HEK293 (cell line): ENCODE measurements at regions not wholly inside any gene's neighbourhood (a gene's known extent, or its start where the extent isn't known, plus 50 kb on each side); places are given as distances from the start of the nearest gene placed in this dataset.

Source experiments
- CTCF ChIA-PET: fragments of 350-600 bp; formaldehyde crosslinking; extraction: SDS; loops from one replicate; lab custom pipeline; 2021; ENCODE audit warnings: antibody characterized with exemption; lab: Yijun Ruan, JAX
- POLR2A ChIA-PET: fragments of 300-600 bp; formaldehyde crosslinking; extraction: SDS; loops from one replicate; lab custom pipeline; 2020; ENCODE audit warnings: antibody characterized with exemption, inconsistent platforms; lab: Yijun Ruan, JAX
- H3K27ac ChIP-seq: fragments of 200-500 bp; sonication (Bioruptor generic); 2 replicates; pipeline ENCODE4 v1.5.1; 2014; ENCODE audit warnings: low read depth, low read length, control low read depth, inconsistent platforms; ENCODE audit errors: extremely low read depth
- H3K36me3 ChIP-seq, 2 experiments: fragments of 200-500 bp in 1 of 2; sonication (Bioruptor generic) in 1 of 2; 1 replicate in 1 of 2; 2 replicates in 1 of 2; pipeline ENCODE4 v1.5.1; 2014 to 2017; ENCODE audit warnings: inconsistent platforms in 2 of 2, low read length in 2 of 2; ENCODE audit not compliant: control insufficient read depth in 2 of 2, insufficient read depth in 1 of 2
- H3K4me1 ChIP-seq: fragments of 200-500 bp; sonication (Bioruptor generic); 2 replicates; pipeline ENCODE4 v1.5.1; 2014; ENCODE audit warnings: mild to moderate bottlenecking, low read length, inconsistent platforms; ENCODE audit not compliant: control insufficient read depth, insufficient read depth
- H3K4me3 ChIP-seq: 2 replicates; pipeline ENCODE4 v1.5.1; 2011; ENCODE audit warnings: low read depth, mild to moderate bottlenecking, control low read depth, low read length, moderate library complexity
- H3K9me3 ChIP-seq: fragments of 200-500 bp; sonication (Bioruptor generic); 2 replicates; pipeline ENCODE4 v1.5.1; 2014; ENCODE audit warnings: low read depth, low read length, inconsistent platforms; ENCODE audit not compliant: control insufficient read depth, insufficient read depth
- EGR2 ChIP-seq: fragments of 450-650 bp; formaldehyde crosslinking; IDR thresholded peaks from 2 replicates; pipeline ENCODE4 v1.5.1; 2016; ENCODE audit warnings: low read depth, missing biosample characterization, missing genetic modification characterization
- FEZF1 ChIP-seq: fragments of 450-650 bp; formaldehyde crosslinking; IDR thresholded peaks from 2 replicates; pipeline ENCODE4 v1.5.1; 2016; ENCODE audit warnings: missing biosample characterization, missing genetic modification characterization
- GLIS1 ChIP-seq: fragments of 450-650 bp; formaldehyde crosslinking; IDR thresholded peaks from 2 replicates; pipeline ENCODE4 v1.5.1; 2016; ENCODE audit warnings: missing biosample characterization, missing genetic modification characterization
- SP3 ChIP-seq: fragments of 450-650 bp; formaldehyde crosslinking; IDR thresholded peaks from 2 replicates; pipeline ENCODE4 v1.5.1; 2016; ENCODE audit warnings: missing biosample characterization, missing genetic modification characterization
- TCF7L2 ChIP-seq: IDR thresholded peaks from 2 replicates; pipeline ENCODE4 v1.6.1; 2011; ENCODE audit warnings: low read depth, mild to moderate bottlenecking, inconsistent platforms, low read length, moderate library complexity, borderline replicate concordance
- ZBTB1 ChIP-seq: fragments of 450-650 bp; formaldehyde crosslinking; IDR thresholded peaks from 2 replicates; pipeline ENCODE4 v1.5.1; 2016; ENCODE audit warnings: missing biosample characterization, missing genetic modification characterization
- ZBTB10 ChIP-seq: fragments of 450-650 bp; formaldehyde crosslinking; IDR thresholded peaks from 2 replicates; pipeline ENCODE4 v1.5.1; 2016; ENCODE audit warnings: missing biosample characterization, missing genetic modification characterization
- ZBTB6 ChIP-seq: fragments of 450-650 bp; formaldehyde crosslinking; IDR thresholded peaks from 2 replicates; pipeline ENCODE4 v1.5.1; 2017; ENCODE audit warnings: missing biosample characterization, missing genetic modification characterization
- ZFHX2 ChIP-seq: fragments of 450-650 bp; formaldehyde crosslinking; conservative IDR thresholded peaks from 2 replicates; pipeline ENCODE4 v1.5.1; 2016; ENCODE audit warnings: missing biosample characterization, missing genetic modification characterization
- ZNF10 ChIP-seq: fragments of 450-650 bp; formaldehyde crosslinking; IDR thresholded peaks from 2 replicates; pipeline ENCODE4 v1.5.1; 2017; ENCODE audit warnings: missing biosample characterization, missing genetic modification characterization
- ZNF121 ChIP-seq: fragments of 450-650 bp; formaldehyde crosslinking; IDR thresholded peaks from 2 replicates; pipeline ENCODE4 v1.5.1; 2016; ENCODE audit warnings: missing biosample characterization, missing genetic modification characterization
- ZNF239 ChIP-seq: fragments of 450-650 bp; formaldehyde crosslinking; IDR thresholded peaks from 2 replicates; pipeline ENCODE4 v1.5.1; 2016; ENCODE audit warnings: missing biosample characterization, missing genetic modification characterization
- ZNF266 ChIP-seq: fragments of 450-650 bp; formaldehyde crosslinking; IDR thresholded peaks from 2 replicates; pipeline ENCODE4 v1.5.1; 2016; ENCODE audit warnings: missing biosample characterization, missing genetic modification characterization, low read depth
- ZNF404 ChIP-seq: fragments of 450-650 bp; formaldehyde crosslinking; IDR thresholded peaks from 2 replicates; pipeline ENCODE4 v1.5.1; 2017; ENCODE audit warnings: missing biosample characterization, missing genetic modification characterization
- ZNF433 ChIP-seq: fragments of 450-650 bp; formaldehyde crosslinking; IDR thresholded peaks from 2 replicates; pipeline ENCODE4 v1.5.1; 2016; ENCODE audit warnings: missing biosample characterization, missing genetic modification characterization, low read depth
- ZNF473 ChIP-seq: fragments of 450-650 bp; formaldehyde crosslinking; IDR thresholded peaks from 2 replicates; pipeline ENCODE4 v1.5.1; 2017; ENCODE audit warnings: missing biosample characterization, missing genetic modification characterization
- ZNF521 ChIP-seq: fragments of 450-650 bp; formaldehyde crosslinking; IDR thresholded peaks from 2 replicates; pipeline ENCODE4 v1.5.1; 2017; ENCODE audit warnings: missing biosample characterization, mild to moderate bottlenecking, missing genetic modification characterization
- ZNF548 ChIP-seq: fragments of 450-650 bp; formaldehyde crosslinking; IDR thresholded peaks from 2 replicates; pipeline ENCODE4 v1.5.1; 2016; ENCODE audit warnings: missing biosample characterization, missing genetic modification characterization
- ZNF670 ChIP-seq: fragments of 450-650 bp; formaldehyde crosslinking; IDR thresholded peaks from 2 replicates; pipeline ENCODE4 v1.5.1; 2016; ENCODE audit warnings: missing biosample characterization, missing genetic modification characterization, low read depth
- ZNF747 ChIP-seq: fragments of 450-650 bp; formaldehyde crosslinking; IDR thresholded peaks from 2 replicates; pipeline ENCODE4 v1.5.1; 2016; ENCODE audit warnings: missing biosample characterization, missing genetic modification characterization
- ZNF76 ChIP-seq: fragments of 450-650 bp; formaldehyde crosslinking; IDR thresholded peaks from 2 replicates; pipeline ENCODE4; 2016; ENCODE audit warnings: low read depth, missing biosample characterization, missing genetic modification characterization, borderline replicate concordance
- TF ChIP-seq, protein P1 (sequence below): fragments of 450-650 bp; formaldehyde crosslinking; conservative IDR thresholded peaks from 2 replicates; pipeline ENCODE4 v1.5.1; 2016; ENCODE audit warnings: low read depth, missing biosample characterization, missing genetic modification characterization
- TF ChIP-seq, protein P2 (sequence below): fragments of 450-650 bp; formaldehyde crosslinking; IDR thresholded peaks from 2 replicates; pipeline ENCODE4 v1.5.1; 2016; ENCODE audit warnings: missing biosample characterization, missing genetic modification characterization
- TF ChIP-seq, protein P3 (sequence below): fragments of 450-650 bp; formaldehyde crosslinking; IDR thresholded peaks from 2 replicates; pipeline ENCODE4 v1.5.1; 2016; ENCODE audit warnings: missing biosample characterization, missing genetic modification characterization

DNA sequence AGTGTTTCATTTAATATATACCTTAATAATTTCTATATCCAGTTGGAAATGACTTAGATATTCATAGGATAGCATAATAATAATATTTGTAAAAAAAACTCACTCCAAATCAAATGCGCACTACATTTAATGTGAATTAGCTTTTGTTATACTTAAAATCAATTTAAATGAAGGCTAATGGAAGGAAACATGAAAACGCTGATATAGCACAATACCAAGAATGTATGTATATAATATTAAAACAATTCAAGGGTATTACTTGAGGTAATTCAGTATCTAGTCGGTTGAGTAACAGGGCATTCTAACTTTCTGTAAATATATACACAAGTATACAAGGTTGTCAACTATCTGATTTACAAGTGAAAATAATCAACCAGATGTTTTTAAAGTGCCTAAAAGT lies 307.1 kb upstream of the TEX13C start:
- Histone ChIP-seq H3K36me3 (no peaks in the 10 kb centered on the region), H3K27ac (no peak overlapping the region), H3K4me3 (no peak overlapping the region), H3K9me3 (no peaks in the 10 kb centered on the region), H3K4me1 (no peaks in the 10 kb centered on the region)
- ChIA-PET POLR2A (no interaction called here), CTCF (interaction anchor here (0.6 kb wide), 1 partner anchor 69 kb away, joined by 4 read pairs; no protein-coding TSS in a partner anchor)
- no peak for TF ChIP-seq FEZF1 (tag by site-specific recombination)
- TF ChIP-seq ZFHX2 = no peak
- TF ChIP-seq, protein P1, sequence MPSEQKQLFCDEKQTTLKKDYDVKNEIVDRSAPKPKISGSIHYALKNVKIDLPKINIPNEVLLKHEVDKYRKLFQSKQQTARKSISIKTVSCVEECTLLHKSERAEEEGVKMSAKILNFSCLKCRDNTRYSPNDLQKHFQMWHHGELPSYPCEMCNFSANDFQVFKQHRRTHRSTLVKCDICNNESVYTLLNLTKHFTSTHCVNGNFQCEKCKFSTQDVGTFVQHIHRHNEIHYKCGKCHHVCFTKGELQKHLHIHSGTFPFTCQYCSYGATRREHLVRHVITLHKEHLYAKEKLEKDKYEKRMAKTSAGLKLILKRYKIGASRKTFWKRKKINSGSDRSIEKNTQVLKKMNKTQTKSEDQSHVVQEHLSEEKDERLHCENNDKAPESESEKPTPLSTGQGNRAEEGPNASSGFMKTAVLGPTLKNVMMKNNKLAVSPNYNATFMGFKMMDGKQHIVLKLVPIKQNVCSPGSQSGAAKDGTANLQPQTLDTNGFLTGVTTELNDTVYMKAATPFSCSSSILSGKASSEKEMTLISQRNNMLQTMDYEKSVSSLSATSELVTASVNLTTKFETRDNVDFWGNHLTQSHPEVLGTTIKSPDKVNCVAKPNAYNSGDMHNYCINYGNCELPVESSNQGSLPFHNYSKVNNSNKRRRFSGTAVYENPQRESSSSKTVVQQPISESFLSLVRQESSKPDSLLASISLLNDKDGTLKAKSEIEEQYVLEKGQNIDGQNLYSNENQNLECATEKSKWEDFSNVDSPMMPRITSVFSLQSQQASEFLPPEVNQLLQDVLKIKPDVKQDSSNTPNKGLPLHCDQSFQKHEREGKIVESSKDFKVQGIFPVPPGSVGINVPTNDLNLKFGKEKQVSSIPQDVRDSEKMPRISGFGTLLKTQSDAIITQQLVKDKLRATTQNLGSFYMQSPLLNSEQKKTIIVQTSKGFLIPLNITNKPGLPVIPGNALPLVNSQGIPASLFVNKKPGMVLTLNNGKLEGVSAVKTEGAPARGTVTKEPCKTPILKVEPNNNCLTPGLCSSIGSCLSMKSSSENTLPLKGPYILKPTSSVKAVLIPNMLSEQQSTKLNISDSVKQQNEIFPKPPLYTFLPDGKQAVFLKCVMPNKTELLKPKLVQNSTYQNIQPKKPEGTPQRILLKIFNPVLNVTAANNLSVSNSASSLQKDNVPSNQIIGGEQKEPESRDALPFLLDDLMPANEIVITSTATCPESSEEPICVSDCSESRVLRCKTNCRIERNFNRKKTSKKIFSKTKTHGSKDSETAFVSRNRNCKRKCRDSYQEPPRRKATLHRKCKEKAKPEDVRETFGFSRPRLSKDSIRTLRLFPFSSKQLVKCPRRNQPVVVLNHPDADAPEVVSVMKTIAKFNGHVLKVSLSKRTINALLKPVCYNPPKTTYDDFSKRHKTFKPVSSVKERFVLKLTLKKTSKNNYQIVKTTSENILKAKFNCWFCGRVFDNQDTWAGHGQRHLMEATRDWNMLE (tag by site-specific recombination) = no peak
- no peak for TF ChIP-seq ZNF747 (tag by site-specific recombination)
- no peak for TF ChIP-seq GLIS1
- no peak for TF ChIP-seq ZBTB10 (tag by site-specific recombination)
- TF ChIP-seq ZNF239 (tag by site-specific recombination) = no peak
- TF ChIP-seq ZNF521 = no peak
- no peak for TF ChIP-seq ZNF266 (tag by site-specific recombination)
- no peak for TF ChIP-seq ZBTB1 (tag by site-specific recombination)
- TF ChIP-seq ZNF121 (tag by site-specific recombination) = no peak
- TF ChIP-seq, protein P2, sequence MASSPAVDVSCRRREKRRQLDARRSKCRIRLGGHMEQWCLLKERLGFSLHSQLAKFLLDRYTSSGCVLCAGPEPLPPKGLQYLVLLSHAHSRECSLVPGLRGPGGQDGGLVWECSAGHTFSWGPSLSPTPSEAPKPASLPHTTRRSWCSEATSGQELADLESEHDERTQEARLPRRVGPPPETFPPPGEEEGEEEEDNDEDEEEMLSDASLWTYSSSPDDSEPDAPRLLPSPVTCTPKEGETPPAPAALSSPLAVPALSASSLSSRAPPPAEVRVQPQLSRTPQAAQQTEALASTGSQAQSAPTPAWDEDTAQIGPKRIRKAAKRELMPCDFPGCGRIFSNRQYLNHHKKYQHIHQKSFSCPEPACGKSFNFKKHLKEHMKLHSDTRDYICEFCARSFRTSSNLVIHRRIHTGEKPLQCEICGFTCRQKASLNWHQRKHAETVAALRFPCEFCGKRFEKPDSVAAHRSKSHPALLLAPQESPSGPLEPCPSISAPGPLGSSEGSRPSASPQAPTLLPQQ (tag by site-specific recombination) = no peak
- TF ChIP-seq ZNF76 (tag by site-specific recombination) = no peak
- TF ChIP-seq EGR2 (tag by site-specific recombination) = no peak
- TF ChIP-seq, all 188 proteins: peak for 0

DNA sequence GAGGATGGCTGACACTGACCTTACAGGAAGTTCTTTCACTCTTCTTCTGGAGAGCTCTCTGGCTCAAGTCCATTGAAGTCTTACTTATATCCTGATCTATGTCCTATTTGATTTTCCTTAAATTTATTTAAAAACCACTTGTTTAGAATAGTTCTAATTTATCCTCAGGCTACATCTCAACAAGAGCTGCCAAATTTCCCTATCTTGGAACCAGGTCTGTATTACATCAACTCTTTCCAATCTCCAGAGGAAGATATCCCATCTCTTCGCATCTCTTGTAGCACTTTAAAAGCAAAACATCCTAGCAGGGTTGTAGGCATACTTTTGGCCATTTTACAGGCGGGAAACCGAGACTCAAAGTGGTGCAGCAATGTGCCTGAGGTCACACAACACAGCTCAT lies 290.5 kb upstream of the TEX13C start:
- Histone ChIP-seq H3K27ac (no peak overlapping the region), H3K36me3 (no peaks in the 10 kb centered on the region), H3K4me1 (no peaks in the 10 kb centered on the region), H3K9me3 (no peaks in the 10 kb centered on the region), H3K4me3 (no peak overlapping the region)
- ChIA-PET POLR2A (no interaction called here), CTCF (no interaction called here)
- TF ChIP-seq ZNF473 (tag by site-specific recombination) (no peak), ZNF670 (tag by site-specific recombination) (no peak), ZNF10 (tag by site-specific recombination) (no peak), ZNF266 (tag by site-specific recombination) (no peak), SP3 (no peak), ZNF433 (tag by site-specific recombination) (no peak), ZNF404 (tag by site-specific recombination) (no peak), TCF7L2 (no peak), ZNF747 (tag by site-specific recombination) (no peak), ZNF548 (tag by site-specific recombination) (no peak), ZBTB6 (tag by site-specific recombination) (no peak)
- TF ChIP-seq, protein P3, sequence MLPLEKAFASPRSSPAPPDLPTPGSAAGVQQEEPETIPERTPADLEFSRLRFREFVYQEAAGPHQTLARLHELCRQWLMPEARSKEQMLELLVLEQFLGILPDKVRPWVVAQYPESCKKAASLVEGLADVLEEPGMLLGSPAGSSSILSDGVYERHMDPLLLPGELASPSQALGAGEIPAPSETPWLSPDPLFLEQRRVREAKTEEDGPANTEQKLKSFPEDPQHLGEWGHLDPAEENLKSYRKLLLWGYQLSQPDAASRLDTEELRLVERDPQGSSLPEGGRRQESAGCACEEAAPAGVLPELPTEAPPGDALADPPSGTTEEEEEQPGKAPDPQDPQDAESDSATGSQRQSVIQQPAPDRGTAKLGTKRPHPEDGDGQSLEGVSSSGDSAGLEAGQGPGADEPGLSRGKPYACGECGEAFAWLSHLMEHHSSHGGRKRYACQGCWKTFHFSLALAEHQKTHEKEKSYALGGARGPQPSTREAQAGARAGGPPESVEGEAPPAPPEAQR = no peak
